ENCODE measurements at regions not wholly inside any gene's neighbourhood (a gene's known extent, or its start where the extent isn't known, plus 50 kb on each side); places are given as distances from the start of the nearest gene placed in this dataset.

DNA sequence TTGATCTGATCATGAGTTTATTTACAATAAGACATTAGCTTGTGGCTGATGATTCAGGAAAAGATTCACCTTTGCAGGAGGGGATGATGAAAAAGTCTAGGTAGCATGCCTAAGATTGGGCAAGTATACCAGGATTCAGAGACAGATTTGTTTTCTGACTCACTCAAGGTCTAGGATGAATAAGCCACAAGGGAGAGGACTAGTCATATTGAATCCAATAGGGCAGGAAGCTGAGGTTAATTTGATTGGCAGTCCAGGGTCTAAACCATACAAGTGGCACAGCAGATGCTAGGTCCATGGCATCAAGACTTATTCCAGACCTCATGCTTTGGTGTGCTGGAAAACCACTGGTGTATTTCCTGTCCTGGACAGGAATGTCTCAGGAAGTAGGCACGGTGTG is 1133.4 kb downstream of the XPNPEP1 start:
- Histone ChIP-seq H3K9me3 (no peaks in the 10 kb centered on the region), H3K27ac (no peak overlapping the region), H3K36me3 (no peaks in the 10 kb centered on the region), H3K27me3 (no peaks in the 10 kb centered on the region), H3K4me3 (no peak overlapping the region), H3K9ac (ENCODE audit: low read depth in 2 of 2, low read length in 2 of 2) (no peak overlapping the region), H3K4me1 (no peaks in the 10 kb centered on the region)
- DNase-seq = no peak
- intact Hi-C loops (cut with DNase I) = no loop called here
- TF ChIP-seq, protein P1, sequence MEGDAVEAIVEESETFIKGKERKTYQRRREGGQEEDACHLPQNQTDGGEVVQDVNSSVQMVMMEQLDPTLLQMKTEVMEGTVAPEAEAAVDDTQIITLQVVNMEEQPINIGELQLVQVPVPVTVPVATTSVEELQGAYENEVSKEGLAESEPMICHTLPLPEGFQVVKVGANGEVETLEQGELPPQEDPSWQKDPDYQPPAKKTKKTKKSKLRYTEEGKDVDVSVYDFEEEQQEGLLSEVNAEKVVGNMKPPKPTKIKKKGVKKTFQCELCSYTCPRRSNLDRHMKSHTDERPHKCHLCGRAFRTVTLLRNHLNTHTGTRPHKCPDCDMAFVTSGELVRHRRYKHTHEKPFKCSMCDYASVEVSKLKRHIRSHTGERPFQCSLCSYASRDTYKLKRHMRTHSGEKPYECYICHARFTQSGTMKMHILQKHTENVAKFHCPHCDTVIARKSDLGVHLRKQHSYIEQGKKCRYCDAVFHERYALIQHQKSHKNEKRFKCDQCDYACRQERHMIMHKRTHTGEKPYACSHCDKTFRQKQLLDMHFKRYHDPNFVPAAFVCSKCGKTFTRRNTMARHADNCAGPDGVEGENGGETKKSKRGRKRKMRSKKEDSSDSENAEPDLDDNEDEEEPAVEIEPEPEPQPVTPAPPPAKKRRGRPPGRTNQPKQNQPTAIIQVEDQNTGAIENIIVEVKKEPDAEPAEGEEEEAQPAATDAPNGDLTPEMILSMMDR (IDR thresholded peaks at IDR 0.05) = no peak

DNA sequence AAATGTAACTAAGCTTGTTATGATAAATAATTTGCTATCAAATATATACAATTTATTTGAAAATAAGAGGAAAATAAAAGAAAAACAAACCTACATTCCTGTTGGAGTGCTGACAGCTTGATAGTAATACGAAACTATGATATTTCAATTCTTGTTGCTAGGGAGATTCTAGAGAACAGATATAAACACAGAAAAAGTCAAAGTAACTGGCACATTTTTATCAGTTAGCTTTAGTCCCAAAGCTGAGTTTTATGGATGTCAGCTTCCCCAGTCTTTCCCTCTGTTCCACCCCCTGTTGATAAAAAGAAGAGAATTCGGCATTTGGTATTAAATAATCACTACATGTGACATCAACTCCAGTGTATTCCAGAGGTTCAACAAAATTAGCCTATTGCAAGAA is 1134.0 kb downstream of the XPNPEP1 start:
- no peak overlapping the region for H3K27ac ChIP-seq
- no peaks in the 10 kb centered on the region for H3K4me1 ChIP-seq
- intact Hi-C loops (cut with DNase I) = no loop called here
- no peaks in the 10 kb centered on the region for H3K36me3 ChIP-seq
- TF ChIP-seq, protein P1 (IDR thresholded peaks at IDR 0.05) = no peak
- DNase-seq = no peak
- H3K9me3 ChIP-seq = no peaks in the 10 kb centered on the region
- no peaks in the 10 kb centered on the region for H3K27me3 ChIP-seq
- H3K4me3 ChIP-seq = no peak overlapping the region
- no peak overlapping the region for H3K9ac ChIP-seq (ENCODE audit: low read depth in 2 of 2, low read length in 2 of 2)

DNA sequence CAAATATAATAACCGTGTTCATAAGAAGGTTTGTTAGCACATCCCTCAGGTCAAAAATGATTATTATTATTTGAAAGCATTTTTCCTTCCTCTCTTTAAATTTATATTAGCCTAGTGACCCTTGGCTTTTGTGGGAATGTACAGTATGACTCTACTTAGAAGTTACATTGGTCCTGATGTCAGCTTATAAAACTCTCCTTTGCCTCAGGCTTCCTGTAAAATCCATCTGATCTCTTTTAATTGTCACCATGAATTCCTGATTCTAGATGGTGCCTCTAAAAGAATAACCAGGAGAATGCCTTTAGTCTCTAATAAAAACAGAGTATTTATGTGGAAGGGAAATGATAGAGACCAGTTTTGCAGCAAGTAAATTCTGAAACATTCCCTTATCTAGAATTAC is 1134.4 kb downstream of the XPNPEP1 start:
- H3K4me3 ChIP-seq = no peak overlapping the region
- H3K27ac ChIP-seq = no peak overlapping the region
- no peak for DNase-seq
- intact Hi-C loops (cut with DNase I) = no loop called here
- H3K9me3 ChIP-seq = no peaks in the 10 kb centered on the region
- TF ChIP-seq, protein P1 (IDR thresholded peaks at IDR 0.05) = no peak
- H3K27me3 ChIP-seq = no peaks in the 10 kb centered on the region
- no peaks in the 10 kb centered on the region for H3K4me1 ChIP-seq
- no peak overlapping the region for H3K9ac ChIP-seq (ENCODE audit: low read depth in 2 of 2, low read length in 2 of 2)
- H3K36me3 ChIP-seq = no peaks in the 10 kb centered on the region

DNA sequence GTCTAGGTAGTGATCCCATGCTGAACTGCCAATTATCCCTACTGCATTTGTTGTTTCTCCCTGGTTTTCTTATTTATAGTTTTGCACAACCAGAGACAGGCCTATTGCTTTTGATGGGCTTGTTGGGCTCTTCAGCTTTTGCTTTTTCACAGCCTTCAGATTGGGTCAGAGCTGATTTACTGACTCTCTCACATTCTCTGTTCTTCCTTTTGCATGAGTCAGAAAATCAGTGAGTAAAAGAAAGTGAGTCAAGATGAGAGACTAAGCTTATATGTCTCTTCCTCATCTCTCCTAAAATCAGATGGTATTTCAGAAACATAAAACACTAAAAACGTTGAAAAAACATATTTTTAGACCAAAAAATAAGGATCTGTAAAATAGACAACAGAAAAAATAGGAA is 1135.4 kb downstream of the XPNPEP1 start:
- no peak overlapping the region for H3K9ac ChIP-seq (ENCODE audit: low read depth in 2 of 2, low read length in 2 of 2)
- H3K9me3 ChIP-seq = no peaks in the 10 kb centered on the region
- H3K27me3 ChIP-seq = no peaks in the 10 kb centered on the region
- TF ChIP-seq, protein P1 (IDR thresholded peaks at IDR 0.05) = no peak
- DNase-seq = no peak
- H3K36me3 ChIP-seq = no peaks in the 10 kb centered on the region
- no peak overlapping the region for H3K27ac ChIP-seq
- no peaks in the 10 kb centered on the region for H3K4me1 ChIP-seq
- intact Hi-C loops (cut with DNase I) = no loop called here
- no peak overlapping the region for H3K4me3 ChIP-seq

DNA sequence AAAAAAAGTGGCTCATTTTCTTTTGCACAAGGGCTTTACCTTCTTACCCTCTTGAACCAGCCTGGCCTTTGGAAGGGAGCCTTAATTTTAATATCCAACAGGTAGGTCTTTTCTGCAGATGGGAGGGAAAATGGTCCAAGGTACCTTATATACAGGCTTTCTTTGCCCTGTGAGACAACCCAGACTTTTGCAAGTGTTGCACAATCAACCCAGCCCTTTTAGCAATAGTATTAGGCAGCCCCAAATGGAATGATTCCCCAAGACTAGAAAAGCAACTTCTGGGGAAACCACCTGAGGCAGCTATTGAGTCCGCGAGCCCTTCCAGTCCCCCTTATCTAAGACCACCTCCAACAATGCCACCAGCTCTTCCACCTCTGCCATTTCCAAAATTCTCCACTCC is 1138.3 kb downstream of the XPNPEP1 start:
- no peak overlapping the region for H3K27ac ChIP-seq
- no peaks in the 10 kb centered on the region for H3K36me3 ChIP-seq
- DNase-seq = no peak
- no peaks in the 10 kb centered on the region for H3K4me1 ChIP-seq
- TF ChIP-seq, protein P1 (IDR thresholded peaks at IDR 0.05) = no peak
- H3K9ac ChIP-seq (ENCODE audit: low read depth in 2 of 2, low read length in 2 of 2) = no peak overlapping the region
- intact Hi-C loops (cut with DNase I) = no loop called here
- no peaks in the 10 kb centered on the region for H3K9me3 ChIP-seq
- H3K4me3 ChIP-seq = no peak overlapping the region
- no peaks in the 10 kb centered on the region for H3K27me3 ChIP-seq

DNA sequence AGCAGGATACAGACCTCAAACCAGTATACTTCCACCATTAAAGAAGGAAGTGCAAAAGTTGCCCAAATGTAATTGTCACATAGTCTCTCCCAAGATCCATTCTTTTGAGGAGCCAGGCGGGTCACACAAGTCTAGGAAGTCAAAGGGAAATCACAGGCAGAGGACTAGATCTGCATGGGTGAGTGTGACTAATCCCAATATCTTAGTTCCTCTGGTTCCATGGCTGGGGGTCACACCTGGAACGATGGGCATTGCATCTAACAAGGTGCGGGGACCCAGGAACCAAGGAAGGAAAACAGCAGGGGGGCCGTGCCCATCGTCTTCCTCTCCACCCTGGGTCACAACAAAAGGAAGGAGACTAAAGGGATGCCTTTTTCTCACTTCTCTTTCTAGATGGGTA is 1138.8 kb downstream of the XPNPEP1 start:
- Histone ChIP-seq H3K4me1 (no peaks in the 10 kb centered on the region), H3K36me3 (no peaks in the 10 kb centered on the region), H3K9ac (ENCODE audit: low read depth in 2 of 2, low read length in 2 of 2) (no peak overlapping the region), H3K4me3 (no peak overlapping the region), H3K27ac (no peak overlapping the region), H3K27me3 (no peaks in the 10 kb centered on the region), H3K9me3 (no peaks in the 10 kb centered on the region)
- no peak for DNase-seq
- intact Hi-C loops (cut with DNase I) = no loop called here
- TF ChIP-seq, protein P1 (IDR thresholded peaks at IDR 0.05) = no peak

Measured in colonic mucosa (tissue), 4 donors.